GM12891 (cell line): ENCODE measurements at regions not wholly inside any gene's neighbourhood (a gene's known extent, or its start where the extent isn't known, plus 50 kb on each side); places are given as distances from the start of the nearest gene placed in this dataset.

Source experiments
- PAX5 ChIP-seq: IDR thresholded peaks from 2 replicates; pipeline ENCODE4 v1.6.1; 2011; ENCODE audit warnings: low read length, moderate library complexity, mild to moderate bottlenecking; ENCODE audit not compliant: insufficient read depth, severe bottlenecking
- POLR2A ChIP-seq: IDR thresholded peaks from 2 replicates; pipeline ENCODE4 v1.6.1; 2011; ENCODE audit warnings: low read depth, low read length, control low read depth
- POLR2AphosphoS5 ChIP-seq: IDR thresholded peaks from 2 replicates; pipeline ENCODE4 v1.6.1; 2011; ENCODE audit warnings: low read depth, low read length, control low read depth
- SPI1 ChIP-seq: IDR thresholded peaks from 2 replicates; pipeline ENCODE4 v1.6.1; 2011; ENCODE audit warnings: low read depth, low read length, control low read depth
- TAF1 ChIP-seq: IDR thresholded peaks from 2 replicates; pipeline ENCODE4 v1.6.1; 2011; ENCODE audit warnings: low read depth, low read length, control low read depth

DNA sequence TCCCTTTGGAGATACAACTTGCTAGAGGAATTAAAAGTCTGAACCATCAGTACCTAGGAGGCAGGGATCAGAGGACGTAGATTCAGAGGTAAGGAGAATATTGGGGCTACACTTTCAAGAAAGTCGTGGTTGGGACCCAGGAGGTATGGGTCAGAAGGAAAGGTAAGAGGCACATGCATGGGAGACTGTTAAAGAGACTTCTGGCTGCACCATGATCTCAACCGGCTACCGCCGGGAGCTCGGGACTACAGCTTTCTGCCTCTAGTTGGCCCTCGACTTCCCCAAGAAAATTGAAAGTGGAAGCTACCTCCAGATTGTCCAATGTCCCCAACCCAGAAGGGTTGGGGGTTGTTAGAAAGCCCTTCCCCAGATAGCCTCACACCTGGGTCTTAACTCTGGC lies 355.7 kb upstream of the TMPRSS15 start:
- TF ChIP-seq SPI1 (no peak), POLR2A (no peak), POLR2AphosphoS5 (no peak), TAF1 (no peak), PAX5 (no peak)
